Peyer's patch (tissue), 4 donors: ENCODE measurements at regions not wholly inside any gene's neighbourhood (a gene's known extent, or its start where the extent isn't known, plus 50 kb on each side); places are given as distances from the start of the nearest gene placed in this dataset.

Experiments used
- POLR2A ChIP-seq, 2 donors: fragments of 450-650 bp; IDR thresholded peaks; one replicate each; pipeline ENCODE4 v1.5.1; 2017; ENCODE audit warnings: antibody characterized with exemption in 2 of 2, mild to moderate bottlenecking in 2 of 2, moderate library complexity in 2 of 2
- TF ChIP-seq, protein P1 (sequence below), 6 experiments: fragments of 450-650 bp in 4 of 6; fragments of 200-600 bp in 2 of 6; sonication (generic) in 1 of 6; IDR thresholded peaks; one replicate each; pipeline ENCODE4 v1.5.1; 2017 to 2019; ENCODE audit warnings: antibody characterized with exemption in 6 of 6, mild to moderate bottlenecking in 3 of 6, moderate library complexity in 1 of 6

DNA sequence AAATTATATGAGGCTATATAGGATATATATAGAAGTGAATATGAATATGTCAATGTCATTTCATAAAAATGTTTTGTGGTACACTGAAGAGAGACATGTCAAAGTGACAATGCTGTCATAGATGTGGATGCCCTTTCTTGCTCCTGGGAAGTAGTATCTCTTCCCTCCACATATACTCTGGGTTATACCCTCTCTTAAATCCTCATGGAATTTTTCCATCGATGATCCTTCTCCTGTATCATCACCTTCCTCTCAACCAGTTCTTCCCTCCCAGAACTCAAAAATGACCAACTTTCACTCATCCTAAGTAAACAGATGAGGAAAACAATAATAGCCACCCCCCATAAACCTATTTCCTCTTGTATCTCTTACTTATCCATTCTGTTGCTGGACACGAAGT is 351.5 kb downstream of the USP25 start:
- TF ChIP-seq, protein P1, sequence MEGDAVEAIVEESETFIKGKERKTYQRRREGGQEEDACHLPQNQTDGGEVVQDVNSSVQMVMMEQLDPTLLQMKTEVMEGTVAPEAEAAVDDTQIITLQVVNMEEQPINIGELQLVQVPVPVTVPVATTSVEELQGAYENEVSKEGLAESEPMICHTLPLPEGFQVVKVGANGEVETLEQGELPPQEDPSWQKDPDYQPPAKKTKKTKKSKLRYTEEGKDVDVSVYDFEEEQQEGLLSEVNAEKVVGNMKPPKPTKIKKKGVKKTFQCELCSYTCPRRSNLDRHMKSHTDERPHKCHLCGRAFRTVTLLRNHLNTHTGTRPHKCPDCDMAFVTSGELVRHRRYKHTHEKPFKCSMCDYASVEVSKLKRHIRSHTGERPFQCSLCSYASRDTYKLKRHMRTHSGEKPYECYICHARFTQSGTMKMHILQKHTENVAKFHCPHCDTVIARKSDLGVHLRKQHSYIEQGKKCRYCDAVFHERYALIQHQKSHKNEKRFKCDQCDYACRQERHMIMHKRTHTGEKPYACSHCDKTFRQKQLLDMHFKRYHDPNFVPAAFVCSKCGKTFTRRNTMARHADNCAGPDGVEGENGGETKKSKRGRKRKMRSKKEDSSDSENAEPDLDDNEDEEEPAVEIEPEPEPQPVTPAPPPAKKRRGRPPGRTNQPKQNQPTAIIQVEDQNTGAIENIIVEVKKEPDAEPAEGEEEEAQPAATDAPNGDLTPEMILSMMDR (IDR thresholded peaks at IDR 0.05) = no peak
- TF ChIP-seq POLR2A (IDR thresholded peaks at IDR 0.05) = no peak
